Inflammatory macrophage (primary cell): ENCODE measurements at regions not wholly inside any gene's neighbourhood (a gene's known extent, or its start where the extent isn't known, plus 50 kb on each side); places are given as distances from the start of the nearest gene placed in this dataset.
"Not testable (repeated sequence)": the region's sequence is repeated elsewhere in the genome, so short reads cannot be mapped to it uniquely, and the experiment has no call there.

Source experiments
- DNase-seq, 2 donors: peaks; one replicate each; pipeline ENCODE4 v3.0.0-alpha.2; 2020 to 2022

DNA sequence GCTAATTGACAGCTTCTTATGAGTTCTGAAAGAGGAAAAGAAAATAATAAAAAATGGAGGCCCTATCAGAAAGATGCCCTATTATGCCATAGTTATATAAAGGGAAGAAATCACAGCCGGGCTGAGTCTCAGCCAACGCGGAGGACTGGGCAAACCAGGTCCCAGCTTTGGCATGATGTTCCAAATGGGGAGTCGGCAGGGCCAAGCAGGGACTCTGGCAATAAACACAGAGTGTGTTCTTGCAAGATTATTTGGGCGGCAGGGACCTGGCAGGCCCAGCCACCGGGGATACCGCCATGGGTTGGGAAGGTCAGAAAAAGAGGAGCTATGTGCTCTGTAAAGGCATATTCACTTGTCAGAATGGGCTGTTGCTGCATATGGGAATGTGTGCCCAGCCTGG, 694.9 kb downstream of the BCL11A start:
- DNase-seq = no peak

DNA sequence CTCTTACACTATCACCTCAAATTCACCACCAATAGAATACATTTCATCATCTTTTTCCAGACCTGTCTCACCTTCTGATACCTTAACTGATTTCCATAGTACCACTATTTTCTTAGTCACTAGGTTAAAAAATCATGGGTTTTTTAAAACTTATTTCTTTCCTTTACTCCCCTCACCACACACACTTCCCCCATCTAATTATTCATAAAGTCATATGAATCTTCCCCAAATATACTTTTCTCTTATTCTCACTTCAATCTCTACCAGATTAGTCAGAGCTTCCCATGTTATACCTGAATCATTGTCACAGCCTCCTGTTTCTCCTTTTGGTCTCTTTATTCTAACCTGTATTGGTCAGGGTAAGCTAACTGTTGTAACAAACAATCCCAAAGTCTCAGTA, 696.3 kb downstream of the BCL11A start:
- DNase-seq = no peak

DNA sequence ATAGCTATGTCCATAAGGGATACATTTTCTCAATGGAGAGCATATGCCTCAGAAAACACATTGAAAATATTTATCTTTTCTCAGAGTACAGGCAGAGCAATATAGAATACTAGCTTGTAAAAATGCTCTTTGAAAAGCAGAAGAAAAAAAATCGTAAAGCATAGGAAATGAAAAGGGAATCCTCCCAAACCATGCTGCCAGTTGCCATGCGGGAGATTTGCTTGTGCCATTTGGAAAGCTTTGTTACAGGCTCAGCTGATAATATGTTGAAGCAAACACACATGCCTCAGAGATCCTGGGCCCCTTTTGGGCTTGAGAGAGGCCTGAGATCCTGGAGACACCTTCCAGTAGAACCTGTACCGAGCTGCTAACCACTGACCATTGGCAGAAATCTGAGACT, 697.1 kb downstream of the BCL11A start:
- DNase-seq = no peak

DNA sequence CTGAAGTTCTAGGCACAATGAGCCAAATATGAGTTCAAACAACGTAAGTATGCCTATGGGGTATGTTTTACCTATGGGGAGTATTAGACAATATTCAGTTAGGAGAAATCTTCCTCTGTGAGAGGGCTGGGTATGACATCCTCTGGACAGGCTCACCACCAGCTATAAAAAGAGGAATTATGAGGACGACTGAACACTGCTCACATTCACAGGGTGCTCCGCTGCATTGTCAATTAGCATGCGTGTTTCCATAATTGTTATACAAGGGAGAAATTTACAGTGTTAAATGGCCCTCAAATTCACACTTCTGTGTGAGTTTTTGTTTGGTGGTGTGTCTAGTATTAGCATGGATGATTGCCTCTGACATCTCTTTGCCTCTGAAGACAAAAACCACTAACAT, 700.4 kb downstream of the BCL11A start:
- DNase-seq = no peak

DNA sequence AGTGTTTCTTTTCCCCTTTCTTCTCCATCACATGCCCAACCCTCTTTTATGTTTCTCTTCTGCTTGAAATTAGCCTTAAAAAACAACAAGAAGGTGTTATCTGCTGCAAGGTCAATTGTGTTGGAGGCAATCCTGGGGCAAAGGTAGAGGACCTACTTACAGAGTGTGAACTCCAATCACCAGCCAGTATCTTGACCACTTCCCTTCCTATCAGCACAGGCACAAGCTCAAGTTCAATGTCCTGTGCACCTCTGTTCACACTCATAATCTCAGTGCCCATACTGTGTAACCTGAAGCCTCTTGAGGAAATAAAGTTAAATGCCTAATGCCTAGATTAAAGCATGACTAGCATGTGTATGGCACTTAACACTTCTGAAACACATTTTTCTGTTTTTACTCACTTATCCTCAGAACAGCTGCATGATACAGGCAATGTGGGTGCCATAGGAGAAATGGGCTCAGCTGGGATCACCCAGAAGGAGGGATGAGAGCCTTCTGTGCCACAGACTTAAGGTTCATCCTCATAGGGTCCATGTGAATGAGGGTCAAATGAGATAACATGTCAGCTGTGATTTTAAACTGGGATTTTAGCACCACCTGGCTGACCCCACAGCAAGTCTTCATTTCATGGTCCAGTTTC, 701.5 kb downstream of the BCL11A start:
- DNase-seq = no peak

DNA sequence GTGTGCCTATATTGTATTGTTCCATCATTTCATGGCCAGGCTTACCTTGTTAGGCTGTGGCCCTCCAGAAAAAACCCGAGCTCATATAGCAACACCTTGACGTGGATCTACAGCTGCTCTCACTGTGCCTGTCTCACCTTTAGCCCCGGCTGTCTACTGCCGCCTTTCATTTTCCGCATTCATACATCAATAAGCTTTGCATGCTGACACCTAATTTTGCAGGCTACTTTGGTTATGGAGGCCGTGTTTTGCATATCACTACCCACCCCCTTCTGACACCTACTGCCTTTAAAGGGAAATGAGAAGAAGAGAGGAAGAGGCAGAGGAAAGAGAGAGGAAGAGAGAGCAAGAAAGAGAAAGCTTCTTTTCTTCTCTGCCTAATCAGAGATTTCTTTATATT, 702.9 kb downstream of the BCL11A start:
- no peak for DNase-seq

DNA sequence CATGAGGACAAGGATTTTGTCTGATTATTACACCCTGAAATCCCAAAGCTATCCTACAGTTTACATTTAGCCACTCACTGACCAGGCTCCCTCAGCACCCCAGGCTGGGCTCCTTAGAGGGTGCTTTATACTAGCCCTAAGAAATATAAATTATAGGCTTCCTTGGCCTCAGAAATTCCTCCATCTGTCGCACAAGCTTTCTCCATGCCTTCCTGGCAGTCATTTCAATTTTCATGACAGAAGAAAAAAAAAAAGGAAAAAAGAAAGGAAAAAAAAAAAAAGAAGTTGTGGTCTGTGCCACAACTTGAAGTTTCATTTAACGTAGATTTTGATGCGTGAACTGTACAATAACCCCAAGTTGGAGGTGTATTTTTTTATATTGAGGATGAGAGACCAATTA, 719.5 kb downstream of the BCL11A start:
- DNase-seq = no peak

DNA sequence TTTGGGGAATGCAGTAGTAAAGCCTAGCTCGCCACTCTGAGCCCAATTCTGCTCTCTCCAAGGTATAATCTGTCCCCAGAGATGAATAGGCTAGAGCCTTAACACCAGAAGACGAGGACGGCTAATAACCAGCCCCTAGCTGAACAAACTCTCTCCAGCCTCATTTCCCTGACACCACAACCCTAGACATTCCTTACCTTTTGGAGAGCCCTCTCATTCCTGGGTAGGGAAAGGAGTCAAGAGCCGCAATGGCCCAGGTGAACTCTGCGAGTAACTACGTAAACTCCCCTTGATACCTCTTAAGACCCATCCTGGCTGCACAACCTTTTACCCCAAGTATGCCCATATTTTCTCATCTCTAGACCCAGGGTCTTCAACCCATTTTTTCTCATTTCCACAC, 722.9 kb downstream of the BCL11A start:
- no peak for DNase-seq

DNA sequence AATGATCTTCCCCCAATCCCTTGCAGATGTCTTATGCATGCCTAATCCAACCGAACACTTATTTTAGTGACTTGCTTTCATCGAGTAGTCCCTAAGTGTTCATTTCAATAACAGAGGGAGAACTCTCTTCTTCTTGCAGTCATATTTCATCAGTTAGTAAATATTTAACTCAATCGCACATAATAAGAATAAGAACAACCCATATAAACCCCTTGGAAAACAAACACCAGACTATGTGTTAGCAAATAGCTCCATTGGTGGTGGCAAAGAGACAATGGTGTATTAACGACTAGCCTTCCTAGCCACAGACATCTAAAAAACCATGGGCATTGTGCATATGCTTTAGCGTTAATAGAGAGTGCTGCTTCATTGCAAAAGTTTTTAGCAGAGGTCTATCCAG, 725.8 kb downstream of the BCL11A start:
- DNase-seq = no peak

DNA sequence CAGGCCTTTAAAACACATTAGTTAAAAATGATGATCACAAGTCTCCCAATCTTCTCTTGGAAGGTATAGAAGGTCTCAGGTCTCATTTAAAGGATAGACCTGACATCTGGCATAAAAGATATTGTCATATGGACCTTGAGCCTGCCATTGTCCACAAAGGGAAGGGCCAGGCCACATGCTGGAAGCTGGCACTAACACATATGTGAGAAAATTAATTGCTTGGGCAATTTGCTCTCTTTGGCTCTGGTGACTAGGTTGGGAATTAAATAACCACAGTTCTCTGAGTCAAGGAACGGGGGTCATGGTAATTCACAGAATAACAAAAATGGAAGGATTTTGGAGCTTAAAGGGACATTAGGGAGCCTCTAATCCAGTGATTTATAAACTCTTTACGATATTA, 727.3 kb downstream of the BCL11A start:
- DNase-seq = no peak

DNA sequence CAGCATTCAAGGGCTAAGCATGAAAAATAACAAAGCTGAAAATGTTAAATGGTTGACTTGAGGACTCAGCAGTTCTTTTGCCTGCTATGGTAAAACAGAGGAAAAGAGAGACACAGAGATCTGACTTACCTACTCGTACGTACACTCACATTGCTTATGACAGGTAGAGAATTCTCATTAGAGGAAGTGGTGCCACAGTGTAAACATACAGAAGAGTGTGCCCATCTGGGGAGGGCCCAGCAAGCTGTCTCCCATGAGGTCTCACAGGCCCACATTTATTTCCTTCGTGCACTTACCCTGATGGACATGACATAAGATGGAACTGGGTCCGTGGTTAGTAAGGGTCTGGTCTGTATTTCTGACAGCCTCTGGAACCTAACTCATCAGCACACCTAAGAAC, 729.1 kb downstream of the BCL11A start:
- DNase-seq = no peak

DNA sequence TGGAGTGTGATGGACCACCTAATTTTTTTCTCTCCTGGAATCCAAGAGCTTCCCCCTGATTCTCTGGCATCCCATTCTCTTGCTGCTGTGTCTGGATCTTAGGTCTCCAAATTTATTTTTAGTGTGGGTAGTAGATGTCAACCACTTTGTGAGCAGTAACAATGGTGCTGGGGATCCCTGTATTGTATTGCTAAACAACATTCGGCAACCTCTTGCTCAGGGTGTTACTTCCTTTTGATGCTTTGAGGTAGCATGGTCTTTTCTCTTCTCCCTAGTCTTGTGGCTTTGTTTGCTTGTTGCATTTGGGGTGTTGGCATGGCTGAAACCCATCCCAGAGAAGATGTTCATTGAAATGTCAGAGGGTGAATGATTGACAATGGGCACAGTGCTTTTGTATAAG, 737.4 kb downstream of the BCL11A start:
- DNase-seq = no peak

DNA sequence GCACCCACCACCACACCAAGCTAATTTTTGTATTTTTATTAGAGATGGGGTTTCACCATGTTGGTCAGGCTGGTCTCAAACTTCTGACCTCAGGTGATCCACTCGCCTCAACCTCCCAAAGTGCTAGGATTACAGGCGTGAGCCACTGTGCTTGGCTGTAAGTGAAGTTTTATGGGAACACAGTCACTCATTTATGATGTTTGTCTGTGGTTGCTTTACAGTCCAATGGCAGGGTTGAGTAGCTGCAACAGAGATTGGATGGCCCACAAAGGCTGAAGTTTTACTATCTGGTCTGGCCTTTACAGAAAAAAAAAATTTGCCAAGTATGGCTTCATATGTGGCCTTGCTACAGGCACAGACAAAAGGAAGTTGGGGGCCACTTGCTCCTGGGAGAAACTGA, 743.2 kb downstream of the BCL11A start:
- not testable (repeated sequence) for DNase-seq

DNA sequence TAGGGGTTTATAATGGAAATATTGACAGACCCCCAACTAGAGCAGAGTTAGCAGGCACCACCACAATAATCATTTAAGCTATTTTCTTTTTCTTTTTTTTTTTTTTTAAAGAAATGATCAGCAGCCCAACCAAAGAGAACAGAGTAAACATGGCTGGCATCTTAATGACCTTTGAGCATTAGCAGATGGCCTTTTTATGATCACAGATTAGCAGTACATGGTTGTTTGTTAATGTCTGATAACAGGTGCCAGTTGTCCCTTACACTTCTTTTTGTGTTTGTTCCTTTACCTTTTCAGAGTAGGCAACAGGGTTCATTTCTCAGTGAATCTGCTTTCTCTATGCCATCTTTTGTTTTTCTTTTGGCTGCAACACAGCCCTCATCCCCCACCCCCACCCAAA, 747.0 kb downstream of the BCL11A start:
- DNase-seq = no peak

DNA sequence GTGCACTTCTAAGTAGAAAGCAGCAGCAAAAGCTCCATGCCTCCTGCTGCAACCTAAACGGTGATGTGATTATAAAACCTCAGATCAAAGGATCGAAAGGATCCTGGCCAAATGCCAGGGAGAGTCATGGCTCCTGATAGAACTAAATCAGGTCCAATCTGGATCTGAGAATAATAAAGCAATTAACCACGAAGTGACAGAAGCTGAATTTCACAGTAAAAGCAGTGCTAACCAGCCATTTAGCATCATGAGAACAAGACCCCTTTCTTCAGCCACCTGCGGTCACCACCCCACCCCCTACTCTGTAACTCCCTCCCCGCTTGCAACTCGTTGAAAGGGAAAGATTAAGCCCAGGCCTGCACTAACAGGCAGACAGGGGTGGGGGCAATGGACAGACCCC, 748.7 kb downstream of the BCL11A start:
- DNase-seq = no peak

DNA sequence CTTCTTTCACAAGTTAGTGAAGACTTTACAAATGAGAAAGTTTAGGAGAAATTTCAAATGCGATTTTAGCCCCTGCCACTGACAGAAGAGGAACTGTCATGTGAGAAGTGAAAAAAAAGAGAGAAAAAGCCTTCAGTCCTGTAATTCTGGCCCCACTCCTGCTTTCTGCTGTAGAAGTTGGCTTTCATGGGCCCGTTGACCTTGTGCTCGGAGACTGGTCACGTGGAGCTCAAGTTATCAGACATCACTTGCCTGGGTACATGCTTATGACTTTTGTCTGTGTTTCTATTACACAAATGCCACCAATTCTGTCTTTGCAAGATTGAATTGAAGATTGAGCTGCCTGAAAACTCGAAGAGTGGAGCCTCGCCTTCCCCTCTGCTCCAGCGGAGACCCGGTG, 749.9 kb downstream of the BCL11A start:
- DNase-seq = no peak

DNA sequence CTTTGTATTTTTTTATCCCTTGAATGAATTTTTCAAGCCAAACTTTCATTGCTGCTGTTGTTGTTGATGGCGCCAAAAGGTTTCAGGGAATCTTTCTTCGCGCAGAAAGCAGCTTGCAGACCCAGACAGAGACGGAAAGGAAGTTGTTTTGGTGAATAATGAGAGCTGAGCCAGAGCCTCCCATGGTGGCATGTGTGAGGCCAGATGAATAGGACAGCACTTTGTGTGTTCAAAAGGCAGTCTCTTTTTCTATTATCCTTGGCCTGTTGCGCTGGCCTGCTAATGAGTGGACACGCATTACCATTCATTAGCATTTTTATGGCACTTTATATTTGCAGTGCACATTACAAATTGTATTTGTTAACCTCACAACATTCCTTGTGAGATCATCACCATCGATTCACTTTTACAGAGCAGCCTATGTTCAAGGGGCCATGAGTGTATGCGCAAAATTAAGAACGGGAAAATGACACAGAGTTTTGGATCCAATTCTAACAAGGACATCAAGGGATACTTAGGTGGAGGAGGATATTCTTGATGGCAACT, 754.7 kb downstream of the BCL11A start:
- DNase-seq = no peak

DNA sequence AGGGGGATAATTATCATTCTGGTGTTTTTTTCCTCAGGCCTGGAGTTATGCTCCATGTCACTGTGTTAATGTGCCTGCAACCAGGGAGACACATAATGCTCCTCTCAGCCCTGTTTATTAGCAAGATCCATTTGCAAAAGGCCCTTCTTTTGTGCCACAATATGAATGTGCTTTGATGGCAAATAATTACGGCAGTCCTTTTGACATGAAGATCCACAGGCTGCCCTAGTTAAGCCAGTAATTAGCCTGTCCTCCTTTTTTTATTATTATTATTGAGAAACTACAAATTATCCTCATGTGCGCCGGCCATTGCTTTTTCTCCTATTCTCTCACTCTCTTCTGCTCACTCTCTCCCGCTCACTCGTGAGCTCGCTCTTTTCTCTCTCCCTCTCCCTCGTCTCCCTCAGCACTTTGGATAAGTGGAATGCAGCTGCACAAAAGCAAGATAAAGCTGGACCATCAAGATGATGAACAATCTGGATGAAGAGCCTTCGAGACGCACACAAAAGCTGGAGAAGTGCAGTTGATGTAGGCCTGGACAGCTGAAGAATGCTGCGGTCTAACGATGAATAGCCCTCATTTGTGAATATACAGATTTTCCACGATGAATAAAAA, 762.3 kb downstream of the BCL11A start:
- no peak for DNase-seq

DNA sequence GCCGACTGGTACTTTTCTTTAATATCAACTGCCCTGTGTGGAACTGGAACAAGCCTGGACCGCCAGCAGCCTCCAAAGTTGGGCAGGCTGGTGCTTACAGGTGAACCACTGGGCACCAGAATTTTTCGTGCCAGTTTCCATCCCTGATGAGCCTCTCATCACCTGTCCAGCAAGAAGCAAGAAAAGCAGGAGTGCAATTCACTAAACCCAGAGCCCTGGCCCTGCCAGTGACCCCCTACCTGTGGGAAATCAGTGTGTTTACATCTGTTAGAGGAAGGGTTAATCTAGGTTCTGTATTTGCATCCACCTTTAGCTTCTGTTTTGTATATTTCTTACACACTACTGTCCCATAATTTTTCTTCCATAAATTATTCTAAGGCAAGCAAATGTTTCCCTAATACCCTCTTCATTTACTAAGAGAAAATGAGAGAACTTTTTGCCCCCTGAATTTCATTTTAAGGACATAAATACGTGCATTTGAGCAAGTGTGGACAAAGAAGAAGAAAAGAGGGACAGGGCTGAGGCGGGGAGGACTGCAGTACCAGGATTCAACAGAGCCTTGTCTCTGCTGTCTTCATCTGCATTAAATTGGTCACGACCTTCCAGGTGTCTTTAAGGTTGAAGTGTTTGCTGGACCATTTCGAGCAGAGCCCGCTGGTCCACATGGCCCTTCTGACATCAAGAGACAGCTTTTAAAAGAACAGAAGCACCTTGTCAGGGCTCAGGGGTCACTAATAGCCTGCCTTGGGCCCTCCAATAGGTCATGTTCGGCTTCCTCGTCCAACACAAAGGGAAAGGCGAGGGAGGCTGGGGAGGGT, 763.1 kb downstream of the BCL11A start:
- no peak for DNase-seq

DNA sequence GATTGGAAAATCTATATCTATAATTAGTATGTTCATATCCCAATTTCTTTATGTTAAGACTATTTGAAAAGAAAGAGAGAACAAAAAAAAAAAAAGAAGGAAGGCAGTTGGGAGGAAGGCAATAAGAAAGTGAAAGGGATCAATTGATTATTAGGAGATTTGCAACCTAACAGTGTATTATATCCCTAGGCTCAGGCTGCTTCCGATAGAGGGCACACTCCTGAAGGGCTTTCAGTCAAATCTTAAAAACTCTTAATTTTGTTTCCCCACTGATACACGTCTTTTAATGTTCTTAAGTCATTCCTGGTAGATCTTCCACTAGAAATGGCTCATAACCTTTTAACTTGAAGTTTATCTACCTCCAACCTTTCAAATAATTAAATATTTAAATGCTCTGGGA, 763.9 kb downstream of the BCL11A start:
- DNase-seq = no peak

DNA sequence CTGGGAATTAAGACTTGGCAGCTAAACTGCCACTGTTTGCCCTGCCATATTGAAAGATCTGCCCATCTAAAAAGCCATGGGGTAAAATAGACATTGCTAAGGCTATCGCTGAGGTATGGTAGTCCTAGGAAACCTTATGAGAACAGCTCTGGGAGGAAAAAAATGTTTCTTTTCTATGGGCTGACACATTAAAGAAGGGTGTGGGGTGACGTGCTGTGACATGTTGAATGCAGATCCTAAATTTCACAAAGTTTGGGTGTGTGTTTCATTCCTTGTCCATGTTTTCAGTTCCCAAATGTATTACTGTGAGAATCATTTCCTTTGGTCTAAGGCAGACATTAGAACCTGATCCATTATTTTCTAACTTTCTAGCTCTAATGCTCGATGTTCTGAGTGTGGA, 766.4 kb downstream of the BCL11A start:
- DNase-seq = no peak

DNA sequence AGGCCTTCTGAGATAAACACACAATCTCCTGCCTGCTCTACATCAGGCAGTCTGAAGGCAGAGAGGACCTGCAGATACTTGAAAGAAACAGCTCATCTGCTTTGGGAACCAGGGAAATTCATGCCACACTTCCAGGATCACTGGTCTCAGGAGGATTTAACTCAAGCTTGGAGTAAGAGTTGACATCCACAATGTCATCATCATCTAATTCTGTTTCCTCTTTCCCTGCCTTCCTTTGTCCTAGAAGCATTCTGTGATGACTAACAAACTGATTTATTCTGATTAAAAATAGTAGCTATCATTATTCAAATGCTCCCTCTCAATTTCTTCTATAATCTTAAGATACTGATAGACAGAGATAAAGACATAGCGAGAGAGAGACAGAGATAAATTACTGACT, 766.8 kb downstream of the BCL11A start:
- no peak for DNase-seq

DNA sequence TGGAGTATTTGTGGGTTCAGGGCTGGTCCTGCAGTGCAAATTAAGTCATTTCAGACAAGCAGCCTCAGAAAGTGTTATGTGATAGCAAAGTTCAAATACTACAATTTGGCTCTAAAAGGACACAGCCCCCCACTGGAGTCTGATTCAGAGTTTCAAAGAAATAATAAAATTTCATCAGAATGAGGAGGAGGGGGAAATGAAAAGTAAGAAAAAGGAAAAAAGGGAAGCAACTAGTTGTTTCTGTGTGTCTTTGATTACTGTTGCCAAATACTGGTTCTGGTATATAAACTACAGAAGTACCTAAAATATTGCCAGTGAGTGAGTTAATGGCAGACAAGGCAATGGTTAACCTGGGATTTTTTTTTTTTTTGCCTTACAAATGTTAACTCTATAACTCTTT, 773.9 kb downstream of the BCL11A start:
- DNase-seq = peak in 1 of 2 donors; percentile 63

DNA sequence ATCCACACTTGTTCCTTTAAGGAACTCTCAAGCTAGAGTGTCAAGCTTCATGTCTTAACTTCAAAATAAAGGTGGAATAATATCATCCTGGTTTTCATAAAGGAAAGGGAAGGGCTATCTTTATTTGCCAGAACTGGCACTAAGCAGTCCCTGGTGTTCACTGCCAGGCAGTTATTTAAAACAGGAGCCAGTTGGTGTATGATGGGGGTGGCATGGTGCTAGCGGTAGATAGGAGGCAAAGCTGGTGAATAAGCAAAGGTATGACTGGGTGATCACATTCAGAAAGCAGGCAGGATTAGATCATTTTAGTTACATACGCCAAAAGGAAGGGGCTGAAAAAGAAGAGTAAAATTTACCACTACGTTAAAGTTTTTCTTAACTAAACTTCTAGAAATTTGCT, 776.3 kb downstream of the BCL11A start:
- DNase-seq = no peak
